B cell (primary cell): ENCODE measurements at regions not wholly inside any gene's neighbourhood (a gene's known extent, or its start where the extent isn't known, plus 50 kb on each side); places are given as distances from the start of the nearest gene placed in this dataset.

Source experiments
- CTCF ChIP-seq: fragments of 200-600 bp; IDR thresholded peaks from one replicate; pipeline ENCODE4 v1.8.0; 2022; ENCODE audit warnings: antibody characterized with exemption, mild to moderate bottlenecking
- EZH2 ChIP-seq: IDR thresholded peaks from 2 replicates; pipeline ENCODE4 v1.6.1; 2012; ENCODE audit warnings: borderline replicate concordance, low read depth, mild to moderate bottlenecking, moderate library complexity, low read length; ENCODE audit not compliant: insufficient read depth, poor library complexity, severe bottlenecking

GRCh38 chr2:237199082-237199481, 113.4 kb downstream of the COPS8 start:
- TF ChIP-seq CTCF (no peak), EZH2 (no peak)
